HG03439 (cell line): ENCODE measurements at regions not wholly inside any gene's neighbourhood (a gene's known extent, or its start where the extent isn't known, plus 50 kb on each side); places are given as distances from the start of the nearest gene placed in this dataset.

Source experiments
- ATAC-seq: cut with Tn5 transposase; IDR thresholded peaks from one replicate; pipeline ENCODE4 v1.9.1; 2021; ENCODE audit warnings: mild to moderate bottlenecking, moderate library complexity; ENCODE audit not compliant: unreplicated experiment

- ATAC-seq = no peak
Measured at GRCh38 chr4:157889788-157890187, 283.0 kb downstream of the GASK1B start.

GRCh38 chr4:157888281-157888680 is 284.5 kb downstream of the GASK1B start:
- no peak for ATAC-seq

- ATAC-seq = no peak
Measured at GRCh38 chr4:157887316-157887715, 285.5 kb downstream of the GASK1B start.

- no peak for ATAC-seq
Measured at GRCh38 chr4:157886645-157887044, 286.2 kb downstream of the GASK1B start.

GRCh38 chr4:157885811-157886210 is 287.0 kb downstream of the GASK1B start:
- no peak for ATAC-seq

GRCh38 chr4:157882901-157883300 is 289.9 kb downstream of the GASK1B start:
- ATAC-seq = no peak

GRCh38 chr4:157880761-157881160 is 292.1 kb downstream of the GASK1B start:
- ATAC-seq = no peak

GRCh38 chr4:157854819-157855218 is 318.0 kb downstream of the GASK1B start:
- ATAC-seq = no peak

GRCh38 chr4:157840648-157841047 is 332.2 kb downstream of the GASK1B start:
- no peak for ATAC-seq

- no peak for ATAC-seq
Measured at GRCh38 chr4:157840034-157840433, 332.8 kb downstream of the GASK1B start.

- no peak for ATAC-seq
Measured at GRCh38 chr4:157838366-157838765, 334.5 kb downstream of the GASK1B start.

GRCh38 chr4:157837071-157837703 is 335.6 kb downstream of the GASK1B start:
- ATAC-seq = no peak

GRCh38 chr4:157832596-157832995 is 340.2 kb downstream of the GASK1B start:
- no peak for ATAC-seq

GRCh38 chr4:157824021-157824420 is 348.8 kb downstream of the GASK1B start:
- no peak for ATAC-seq

- no peak for ATAC-seq
Measured at GRCh38 chr4:157821814-157822213, 351.0 kb downstream of the GASK1B start.

- no peak for ATAC-seq
Measured at GRCh38 chr4:157819693-157820464, 352.9 kb downstream of the GASK1B start.

- ATAC-seq = no peak
Measured at GRCh38 chr4:157818946-157819692, 353.7 kb downstream of the GASK1B start.

- no peak for ATAC-seq
Measured at GRCh38 chr4:157810137-157810774, 362.6 kb downstream of the GASK1B start.

GRCh38 chr4:157808796-157809383 is 363.9 kb downstream of the GASK1B start:
- ATAC-seq = no peak

- ATAC-seq = no peak
Measured at GRCh38 chr4:157806184-157806583, 366.6 kb downstream of the GASK1B start.

GRCh38 chr4:157804986-157805385 is 367.8 kb downstream of the GASK1B start:
- ATAC-seq = no peak
